NOMO-1 treated with dmso at 0.1 percent for 144 hours (cell line): ENCODE measurements at regions not wholly inside any gene's neighbourhood (a gene's known extent, or its start where the extent isn't known, plus 50 kb on each side); places are given as distances from the start of the nearest gene placed in this dataset.

Experiments used
- DNase-seq: peaks from one replicate; lab custom pipeline; 2025; ENCODE audit not compliant: unreplicated experiment; lab: John Stamatoyannopoulos, UW

DNA sequence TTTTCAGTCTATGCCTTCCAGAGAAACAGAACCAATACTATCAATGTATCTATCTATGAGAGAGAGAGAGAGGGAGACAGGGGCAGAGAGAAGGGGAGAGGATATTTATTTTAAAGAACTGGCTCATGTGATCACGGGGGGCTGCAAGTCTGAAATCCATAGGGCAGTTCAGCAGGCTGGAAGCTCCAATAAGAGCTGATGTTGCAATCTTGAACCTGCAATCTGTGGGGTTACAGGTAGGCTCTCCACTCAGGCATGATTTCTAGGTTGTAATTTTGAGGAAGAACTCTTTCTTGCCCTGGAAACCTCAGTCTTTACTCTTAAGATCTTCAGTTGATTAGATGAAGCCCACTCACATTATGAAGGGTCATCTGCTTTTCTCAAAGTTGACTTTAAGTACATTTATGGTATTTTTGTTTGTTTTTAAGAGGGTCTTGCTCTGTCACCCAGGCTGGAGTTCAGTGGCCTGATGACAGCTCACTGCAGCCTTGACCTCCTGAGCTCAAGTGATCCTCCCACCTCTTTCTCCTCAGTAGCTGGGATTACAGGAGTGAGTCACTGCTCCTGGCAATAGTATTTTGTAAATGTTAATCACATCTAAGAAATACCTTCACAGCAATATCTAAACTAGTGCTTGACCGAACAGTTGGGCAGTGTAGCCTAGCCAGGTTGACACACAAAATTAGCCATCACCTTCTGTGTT lies 376.4 kb downstream of the FGF9 start:
- DNase-seq, result no peak

DNA sequence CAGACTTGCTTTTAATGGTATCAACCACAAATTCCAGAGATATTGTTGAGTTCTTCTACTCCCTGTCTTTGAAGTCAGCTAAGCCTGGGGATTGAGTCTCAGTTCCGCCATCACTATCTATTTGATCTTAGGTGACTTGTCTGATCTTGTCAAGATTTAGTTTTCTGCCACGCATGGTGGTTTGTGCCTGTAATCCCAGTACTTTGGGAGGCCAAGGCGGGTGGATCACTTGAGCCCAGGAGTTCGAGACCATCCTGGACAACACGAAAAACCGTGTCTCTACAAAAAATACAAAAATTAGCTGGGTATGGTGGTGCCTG lies 376.9 kb downstream of the FGF9 start:
- DNase-seq, result no peak

DNA sequence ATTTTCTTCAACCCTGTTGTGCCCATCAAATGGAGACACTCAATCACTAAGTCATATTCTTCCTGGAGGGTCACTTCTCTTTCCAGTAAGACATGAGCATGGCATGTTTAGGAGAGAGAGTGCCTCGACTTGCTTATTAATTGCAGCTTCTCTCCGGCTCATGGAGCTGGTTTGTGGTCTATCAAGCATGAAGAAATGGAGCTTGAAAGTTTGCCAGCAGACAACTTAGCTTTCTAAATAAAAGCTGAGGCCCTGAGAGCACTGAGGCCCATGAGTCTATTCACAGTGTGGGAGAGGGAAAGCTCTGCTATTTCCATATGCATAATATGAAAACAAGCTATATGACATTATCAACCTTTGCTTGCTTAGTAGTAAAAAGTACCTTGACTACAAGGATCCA lies 378.5 kb downstream of the FGF9 start:
- no peak for DNase-seq

DNA sequence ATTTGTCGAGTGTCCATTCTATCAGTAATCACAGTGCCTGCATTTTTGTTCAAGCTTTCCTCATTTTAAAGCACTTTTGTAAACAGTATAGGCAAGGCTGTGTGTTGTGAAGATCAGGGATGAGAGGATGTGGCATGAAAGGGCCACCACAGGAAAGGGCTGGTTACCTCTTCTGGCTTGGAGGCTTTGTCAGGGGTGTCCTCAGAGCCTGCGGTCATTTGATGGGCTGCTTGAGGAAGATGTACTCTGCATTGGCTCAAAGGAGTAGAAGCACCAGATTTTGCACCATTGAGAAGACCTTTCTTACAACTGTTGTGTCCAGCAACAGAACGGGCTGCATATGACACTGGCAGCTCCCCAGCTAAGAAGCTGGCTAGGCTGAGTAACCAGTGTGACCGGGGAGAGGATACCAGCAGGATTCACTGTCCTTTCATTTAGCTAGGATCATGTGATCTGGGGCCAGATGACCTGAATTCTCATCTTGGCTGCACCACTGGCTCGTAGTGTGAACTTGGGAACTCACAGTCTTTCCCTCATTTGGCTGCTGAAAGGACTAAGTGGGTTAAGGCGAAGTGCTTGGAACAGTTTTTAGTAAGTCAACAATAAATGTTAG lies 380.2 kb downstream of the FGF9 start:
- no peak for DNase-seq

DNA sequence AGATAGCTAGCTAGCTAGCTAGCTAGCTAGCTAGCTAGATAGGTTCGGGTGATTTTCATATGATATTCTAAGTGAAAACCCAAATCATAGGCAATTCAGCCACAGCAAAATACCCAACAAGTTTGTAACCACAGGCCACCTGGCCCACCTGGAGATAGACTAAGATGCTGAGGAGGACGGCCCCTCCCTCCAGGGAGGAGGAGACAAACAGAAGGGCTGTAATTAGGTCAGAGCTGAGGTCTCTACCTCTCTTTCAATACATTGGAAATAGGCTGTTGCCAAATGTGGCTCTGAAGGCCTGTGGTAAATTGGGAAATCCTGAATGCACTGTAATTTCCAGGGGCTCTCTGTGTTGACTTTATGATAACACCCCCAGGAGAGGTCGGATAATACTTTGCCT lies 382.2 kb downstream of the FGF9 start:
- DNase-seq, result no peak

DNA sequence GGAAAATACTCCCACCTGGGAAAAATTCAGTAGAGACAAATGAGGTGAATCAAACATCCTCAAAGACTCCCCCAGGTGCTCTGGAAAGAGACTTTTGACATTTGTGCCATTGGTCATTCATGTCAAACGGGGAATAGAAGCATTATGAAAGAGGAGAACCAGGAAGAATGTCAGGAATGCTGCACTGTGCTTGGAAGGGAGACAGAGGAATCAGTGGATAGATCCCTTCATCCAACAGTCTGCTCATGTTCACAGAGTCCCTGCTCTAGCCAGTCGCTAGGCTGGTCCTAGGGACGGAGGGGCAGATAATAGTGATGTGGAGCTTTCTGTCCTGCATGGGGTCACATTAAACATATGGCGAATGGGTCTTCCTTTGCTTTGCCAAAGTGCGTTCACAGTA lies 384.4 kb downstream of the FGF9 start:
- no peak for DNase-seq

DNA sequence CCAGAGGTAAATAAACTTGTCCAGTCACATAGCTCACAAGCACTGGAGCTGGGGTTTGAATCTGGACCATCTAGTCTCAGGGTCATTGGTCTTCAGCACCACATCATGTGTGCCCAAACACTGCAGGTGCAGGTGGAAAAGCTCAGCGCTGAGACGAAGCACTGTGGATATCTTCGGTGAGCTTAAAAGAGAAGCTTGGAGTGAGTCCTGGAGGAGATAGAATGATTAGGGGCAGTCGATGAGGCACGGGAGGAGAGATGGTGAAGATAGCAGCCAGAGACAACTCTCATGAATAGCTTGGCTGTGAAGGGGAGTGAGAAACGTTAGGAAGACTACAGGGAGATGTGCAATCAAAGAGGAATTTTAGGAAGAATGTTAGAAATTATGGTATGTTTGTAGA lies 389.3 kb downstream of the FGF9 start:
- DNase-seq, result no peak

DNA sequence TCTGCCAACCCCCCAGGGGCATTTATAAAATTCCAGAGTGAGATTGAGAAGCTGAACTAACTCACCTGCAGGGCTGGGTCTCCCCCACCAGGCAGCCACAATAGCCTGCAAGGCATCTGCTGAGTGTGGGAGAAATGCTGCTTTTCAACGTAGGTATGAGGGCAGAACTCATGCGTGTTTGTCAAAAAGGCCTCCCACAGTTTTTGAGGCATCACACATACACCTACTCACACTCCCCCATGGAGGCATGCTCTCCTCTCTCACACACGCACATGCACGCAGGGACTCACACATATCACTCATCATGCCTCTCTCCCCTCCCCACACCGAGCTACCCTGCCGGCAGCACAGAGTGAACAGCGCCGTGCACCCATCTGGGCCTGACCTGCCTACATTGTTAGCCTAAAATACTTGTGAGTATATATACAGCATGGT lies 390.5 kb downstream of the FGF9 start:
- DNase-seq, result no peak

DNA sequence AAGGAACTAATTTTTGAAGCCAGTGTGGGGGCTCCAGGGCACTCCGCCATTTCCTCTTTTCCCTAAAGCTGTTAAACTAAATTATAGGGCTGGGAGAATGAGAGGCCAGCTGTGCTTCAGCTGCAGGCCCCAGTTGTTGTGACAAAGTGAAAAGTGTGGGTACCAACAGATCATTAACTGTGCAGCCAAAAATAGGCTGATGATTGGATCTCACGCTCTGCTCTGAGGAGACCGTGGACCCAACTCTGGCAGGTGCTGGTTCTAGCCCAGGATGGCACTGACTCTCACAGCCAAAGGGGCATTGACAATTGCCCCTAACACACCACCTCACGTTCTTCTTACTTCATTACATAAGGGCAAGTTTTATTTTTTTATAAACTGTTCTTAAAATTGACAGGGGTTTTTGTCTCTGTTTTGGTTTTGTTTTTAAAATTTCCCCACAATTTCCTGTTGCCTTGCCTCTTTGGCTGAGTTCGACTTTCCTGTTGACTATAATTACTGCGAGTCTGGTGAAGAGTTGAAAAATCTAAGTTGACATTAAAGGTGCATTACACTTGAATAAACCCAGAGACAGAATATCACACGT lies 391.0 kb downstream of the FGF9 start:
- DNase-seq, result no peak

DNA sequence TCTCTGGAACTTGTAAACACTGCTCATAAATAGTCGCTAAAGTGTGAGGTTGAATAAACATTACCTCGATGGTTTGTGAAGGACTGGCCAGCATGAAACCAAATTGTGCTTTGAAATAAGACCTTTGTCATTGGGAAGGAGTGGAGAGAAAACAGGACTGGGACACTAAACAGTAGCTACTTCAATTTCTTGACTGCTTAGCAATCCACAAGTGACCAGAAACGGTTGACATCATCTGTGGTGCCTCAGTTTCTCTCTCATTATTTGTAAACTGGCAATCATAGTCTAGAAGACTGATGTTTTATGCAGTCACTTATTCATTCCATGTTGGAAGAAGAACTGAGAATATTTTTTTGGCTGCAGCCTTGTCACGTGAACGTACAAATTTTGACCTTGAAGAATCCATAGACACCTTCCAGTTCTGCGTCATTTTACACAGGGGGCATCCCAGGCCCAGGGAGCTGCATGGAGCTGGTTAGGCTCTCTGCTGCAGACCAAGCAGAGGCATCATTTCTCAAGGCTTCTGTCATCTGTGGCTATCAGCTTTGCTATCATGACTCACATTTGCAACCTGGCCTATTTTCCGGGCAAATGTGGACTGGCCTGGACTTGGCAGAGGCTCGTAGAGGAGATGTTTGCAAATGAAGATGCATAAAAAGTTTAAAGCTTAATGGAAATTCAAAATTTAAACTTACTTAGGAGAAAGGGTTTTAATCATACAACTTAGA lies 391.8 kb downstream of the FGF9 start:
- DNase-seq, result no peak

DNA sequence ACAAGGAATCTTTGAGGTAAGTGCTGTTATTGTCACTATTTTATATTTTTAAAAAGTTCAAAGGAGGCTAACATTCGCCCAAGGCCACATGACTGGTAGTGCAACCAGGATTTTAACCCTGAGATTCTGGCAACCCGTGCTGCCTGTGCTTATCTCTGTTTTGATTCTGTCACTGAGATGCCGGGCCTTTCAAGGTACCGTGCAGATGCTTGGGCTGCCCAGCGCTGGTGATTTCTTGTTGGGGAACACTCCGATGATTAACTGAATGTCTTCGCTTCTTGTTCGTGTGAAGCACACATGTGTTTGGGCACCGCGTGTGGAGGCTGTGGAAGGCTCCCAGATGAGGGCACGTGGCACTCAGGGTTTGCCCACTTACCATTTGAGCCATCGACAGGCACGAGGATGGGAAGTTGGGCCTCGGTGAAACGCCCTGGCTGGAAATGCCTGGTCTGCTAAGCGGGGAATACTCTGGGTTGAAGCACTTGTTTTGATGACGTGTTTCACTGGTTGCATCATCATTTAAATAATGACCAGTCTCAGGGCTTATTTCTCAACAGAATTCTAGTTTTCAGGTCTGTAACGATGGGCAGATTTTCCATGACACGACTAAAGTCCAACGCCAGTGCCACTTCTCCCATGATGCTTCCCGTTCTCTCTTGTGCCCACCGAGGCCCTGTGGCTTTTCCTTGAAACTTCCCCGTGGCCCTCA lies 392.7 kb downstream of the FGF9 start:
- DNase-seq, result no peak

DNA sequence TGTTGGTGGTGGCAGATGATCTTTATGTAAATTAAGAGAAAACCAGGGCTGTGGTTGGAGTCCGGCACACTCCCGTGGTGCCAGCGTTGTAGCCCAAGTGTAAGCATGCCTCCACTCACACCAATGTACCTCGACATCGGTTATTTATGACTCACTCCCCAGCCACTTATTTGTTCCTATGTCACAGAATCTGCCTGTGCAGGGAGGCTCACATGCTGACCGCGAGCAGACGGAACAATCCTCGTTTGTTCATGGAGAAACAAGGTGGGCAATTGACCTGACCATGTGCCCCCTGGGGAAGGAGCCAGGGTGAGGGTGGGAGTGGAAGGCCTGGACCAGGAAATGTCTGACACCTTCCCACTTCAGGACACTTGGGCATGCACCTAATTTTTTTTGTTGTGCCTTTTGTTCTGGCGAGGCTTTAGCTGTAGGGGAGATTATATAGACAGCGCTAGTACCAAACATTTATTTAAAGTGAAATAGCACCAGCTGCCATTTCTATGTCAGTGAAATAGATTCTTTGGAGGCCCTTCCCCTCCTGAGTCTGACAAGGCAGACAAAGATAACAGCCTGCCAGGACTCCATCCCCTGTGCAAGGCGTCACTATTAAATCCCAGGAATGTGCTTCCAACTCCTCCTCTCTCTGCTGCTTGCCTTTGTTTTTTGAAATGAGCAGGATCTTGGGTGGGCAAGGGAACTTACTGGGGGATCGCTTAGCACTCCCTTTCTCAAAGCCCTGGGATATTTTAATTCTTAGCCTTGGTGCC lies 394.2 kb downstream of the FGF9 start:
- DNase-seq, result no peak

DNA sequence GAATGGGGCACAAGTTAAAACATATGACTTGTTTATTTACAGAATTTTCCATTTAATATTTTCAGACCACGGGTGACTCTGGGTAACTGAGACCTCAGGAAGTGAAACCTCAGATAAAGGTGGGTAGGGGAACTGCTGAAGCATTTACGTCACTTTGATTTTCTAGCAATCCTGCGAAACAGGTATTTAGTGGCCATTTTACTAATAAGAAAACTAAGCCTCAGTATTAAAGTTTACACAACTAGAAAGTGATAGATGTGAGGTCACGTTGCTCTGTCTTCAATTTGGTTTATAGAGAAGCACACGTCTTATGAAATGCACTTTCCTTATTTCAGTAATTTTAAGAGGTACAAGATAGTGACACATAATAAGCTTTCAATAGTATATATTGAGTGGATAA lies 402.8 kb downstream of the FGF9 start:
- DNase-seq, result no peak

DNA sequence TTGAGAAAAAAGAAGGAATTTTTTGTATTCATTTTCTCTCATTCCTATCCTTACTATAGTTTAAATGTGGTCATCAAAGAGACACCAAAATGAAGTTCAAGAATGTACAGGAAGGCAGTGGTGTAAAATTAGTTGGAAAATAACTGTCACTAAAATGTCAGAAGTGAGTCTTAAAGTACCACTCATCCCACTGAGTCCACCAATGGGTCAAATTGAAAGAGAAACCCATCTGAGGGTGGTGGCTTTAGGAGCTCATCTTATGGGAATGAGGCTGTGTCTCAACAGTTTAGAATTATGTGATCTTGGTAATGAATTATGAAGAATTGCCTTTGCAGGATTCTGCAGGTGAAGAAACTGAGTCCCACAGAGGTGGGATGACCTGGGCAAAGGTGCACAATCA lies 403.5 kb downstream of the FGF9 start:
- DNase-seq, result no peak

DNA sequence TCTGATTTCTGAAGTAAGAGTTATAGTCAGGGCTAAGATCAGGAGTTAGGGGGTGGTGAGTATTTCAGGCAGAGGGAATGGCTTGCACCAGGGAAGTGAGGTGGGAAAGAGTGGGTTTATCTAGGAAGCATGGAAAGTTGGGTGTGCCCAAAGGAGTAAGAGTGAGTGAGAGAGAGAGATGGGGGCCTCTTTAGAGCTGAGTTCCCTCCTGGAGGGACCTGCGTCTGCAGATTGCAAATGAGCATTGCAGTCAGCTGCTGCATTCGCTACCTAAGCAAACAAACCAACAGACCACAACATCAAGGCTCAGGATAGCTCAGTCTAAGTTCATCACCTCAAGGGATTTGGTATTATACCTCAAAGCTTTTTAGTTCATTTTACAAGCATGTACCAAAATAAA lies 405.8 kb downstream of the FGF9 start:
- DNase-seq, result no peak

DNA sequence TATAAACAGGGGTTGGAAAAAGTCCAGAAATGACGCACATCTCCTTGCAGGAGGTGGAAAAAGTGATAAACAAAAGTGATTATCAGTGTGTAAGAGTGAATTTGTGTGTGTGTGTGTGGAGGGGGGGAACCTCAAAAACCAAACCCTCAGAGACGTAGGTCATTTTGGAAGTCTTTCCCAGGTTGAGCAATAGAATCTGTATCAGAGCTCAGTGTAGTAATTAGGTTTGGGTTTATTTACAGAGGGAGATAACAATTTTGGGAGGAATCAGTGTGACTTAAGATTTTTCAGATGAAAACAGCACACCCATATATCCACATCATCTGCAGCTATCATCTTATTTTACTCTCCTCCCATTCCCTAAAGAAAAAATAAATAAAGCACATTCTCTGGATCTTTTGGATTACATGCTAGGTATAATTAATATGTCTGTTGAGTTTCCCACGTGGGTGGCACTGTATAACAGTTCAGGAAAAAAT lies 406.4 kb downstream of the FGF9 start:
- DNase-seq, result no peak

DNA sequence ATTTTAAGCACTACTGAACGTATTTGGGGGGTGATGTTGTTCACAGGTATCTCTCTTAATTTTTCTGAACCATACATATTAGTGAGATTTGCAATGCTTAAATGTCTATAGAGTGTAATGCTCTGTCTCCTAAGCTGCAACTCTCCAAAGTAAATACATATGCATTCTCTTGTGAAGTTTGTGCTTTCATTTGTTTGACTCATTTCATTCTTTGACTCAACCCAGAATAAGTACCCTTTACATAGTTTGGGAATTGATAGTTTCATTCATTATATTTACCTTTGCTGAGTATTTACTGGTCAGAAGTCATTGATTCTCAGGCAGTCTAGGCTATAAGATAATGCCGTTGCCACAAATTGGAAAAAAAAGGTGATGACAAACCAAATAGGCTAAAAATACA lies 406.9 kb downstream of the FGF9 start:
- DNase-seq, result no peak

DNA sequence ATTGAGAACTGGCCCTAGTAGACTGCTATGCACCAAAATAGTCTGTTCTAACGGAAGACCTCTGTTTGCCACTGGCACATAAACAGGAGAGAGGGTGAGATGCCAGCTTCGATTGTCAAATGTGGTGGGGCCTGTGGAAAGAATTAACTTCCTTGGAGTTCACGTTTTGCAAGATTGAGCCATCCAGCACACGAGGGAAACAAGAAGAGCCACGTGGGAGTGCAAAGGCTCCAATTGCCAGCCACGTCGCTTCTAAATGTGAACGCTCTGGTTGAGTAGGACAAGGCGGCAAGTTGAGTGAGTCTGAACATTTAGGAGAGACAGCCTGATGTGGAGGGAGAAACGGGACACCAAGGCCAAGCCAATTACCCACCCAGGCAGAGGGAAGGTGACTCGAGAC lies 409.1 kb downstream of the FGF9 start:
- DNase-seq, result no peak

DNA sequence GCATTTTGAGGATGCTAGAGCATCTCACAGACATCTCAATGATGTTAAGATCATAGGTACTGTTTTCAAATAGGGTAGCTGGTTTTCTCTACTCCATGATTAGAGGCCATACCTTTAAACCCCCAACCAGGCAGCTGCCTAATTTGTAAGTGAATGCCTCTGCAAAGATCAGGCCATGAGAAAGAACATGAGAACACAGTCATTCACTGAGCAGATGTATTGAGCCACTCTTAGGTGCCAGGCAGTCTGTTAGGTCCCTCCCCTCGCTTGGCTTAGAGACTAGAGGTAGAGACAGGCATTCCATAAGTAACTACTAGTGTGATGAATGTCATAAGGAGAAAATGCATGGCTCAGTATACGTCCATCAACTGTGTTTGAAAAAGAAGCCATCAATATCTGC lies 410.0 kb downstream of the FGF9 start:
- DNase-seq, result no peak

DNA sequence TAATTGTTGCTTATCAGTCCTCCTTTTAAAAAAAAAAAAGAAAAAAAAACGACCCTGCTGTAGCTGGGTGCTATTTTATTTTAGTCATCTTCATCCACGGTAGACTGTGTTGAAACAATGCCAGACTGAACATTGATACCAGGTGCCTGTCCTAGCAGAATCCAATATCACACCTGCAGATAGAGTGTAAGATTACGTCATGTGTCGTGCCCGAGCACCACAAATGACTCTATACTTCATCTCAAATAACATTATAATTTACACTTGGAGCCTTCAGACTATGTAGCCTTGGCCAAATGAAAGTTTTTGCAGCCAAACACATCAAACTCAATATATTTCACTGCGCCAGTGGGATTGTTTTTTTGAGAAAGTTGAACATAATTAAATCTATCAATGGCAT lies 410.6 kb downstream of the FGF9 start:
- no peak for DNase-seq

DNA sequence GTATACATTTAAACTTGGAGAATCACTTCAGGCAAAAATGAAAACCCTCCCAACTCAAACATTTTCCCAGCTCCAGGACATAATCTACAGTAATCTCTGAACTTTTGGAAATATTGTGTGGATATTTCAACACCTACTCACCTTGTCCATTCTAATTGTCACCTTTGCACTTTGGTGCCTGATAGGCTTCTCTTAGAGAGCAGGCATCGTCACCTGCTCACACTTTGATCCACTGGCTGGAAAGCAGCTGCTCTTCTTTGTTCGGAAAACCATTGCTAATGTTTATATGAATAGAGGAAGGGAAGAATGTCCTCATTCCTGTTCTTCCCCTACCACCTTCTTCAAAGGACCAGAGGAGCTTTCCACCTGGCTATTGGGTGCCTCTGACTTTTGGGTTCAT lies 411.2 kb downstream of the FGF9 start:
- DNase-seq, result no peak
